ENCODE measurements at regions not wholly inside any gene's neighbourhood (a gene's known extent, or its start where the extent isn't known, plus 50 kb on each side); places are given as distances from the start of the nearest gene placed in this dataset.

GRCh38 chr2:2647141-2647541 lies 316.1 kb upstream of the MYT1L start:
- TF ChIP-seq CTCF (IDR thresholded peaks at IDR 0.05) (no peak), POLR2A (IDR thresholded peaks at IDR 0.05) (no peak)

Data from right lobe of liver (tissue), 4 donors.